Kidney (tissue), 13 donors: ENCODE measurements at regions not wholly inside any gene's neighbourhood (a gene's known extent, or its start where the extent isn't known, plus 50 kb on each side); places are given as distances from the start of the nearest gene placed in this dataset.

Experiments
- DNase-seq, 5 donors: peaks; one replicate each; pipeline ENCODE4 v3.0.0-alpha.2; 2013 to 2020
- FAIRE-seq: peaks from 2 replicates; lab custom pipeline; 2012; peaks lifted over from hg19 to GRCh38; lab: Jason Lieb, UNC
- H3K27ac ChIP-seq, 2 donors: one replicate each; pipeline ENCODE4 v1.7.0; 2013; ENCODE audit warnings: low read depth in 2 of 2, low read length in 2 of 2, inconsistent platforms in 1 of 2
- H3K27me3 ChIP-seq: one replicate; pipeline ENCODE4 v1.7.1; 2013; ENCODE audit warnings: low read length, inconsistent platforms; ENCODE audit not compliant: control insufficient read depth, insufficient read depth
- H3K36me3 ChIP-seq, 3 donors: one replicate each; pipeline versions ENCODE4 v1.7.0 to v1.7.1; 2013; ENCODE audit warnings: low read length in 3 of 3, control low read depth in 1 of 3, inconsistent platforms in 1 of 3; ENCODE audit not compliant: insufficient read depth in 3 of 3, control insufficient read depth in 2 of 3
- H3K4me1 ChIP-seq, 3 donors: one replicate each; pipeline versions ENCODE4 v1.7.0 to v1.7.1; 2013; ENCODE audit warnings: low read length in 3 of 3, inconsistent platforms in 1 of 3, low read depth in 1 of 3; ENCODE audit not compliant: control insufficient read depth in 2 of 3, insufficient read depth in 2 of 3
- H3K4me3 ChIP-seq, 3 donors: one replicate each; pipeline versions ENCODE4 v1.7.0 to v1.8.1; 2013; ENCODE audit warnings: low read length in 3 of 3, control low read depth in 1 of 3, inconsistent platforms in 1 of 3
- H3K9ac ChIP-seq, 3 donors: one replicate each; pipeline versions ENCODE4 v1.7.0 to v1.7.1; 2013; ENCODE audit warnings: low read length in 3 of 3, control low read depth in 1 of 3, inconsistent platforms in 1 of 3
- H3K9me3 ChIP-seq, 3 donors: one replicate each; pipeline versions ENCODE4 v1.7.0 to v1.7.1; 2013; ENCODE audit warnings: low read length in 3 of 3, control low read depth in 1 of 3, inconsistent platforms in 1 of 3; ENCODE audit not compliant: control insufficient read depth in 2 of 3, insufficient read depth in 1 of 3
- intact Hi-C: fragments of 100-400 bp; cut with DNase I; formaldehyde crosslinking; loops from one replicate; pipeline ENCODE4 v1.11.1; 2022
- TF ChIP-seq, protein P1 (sequence below): IDR thresholded peaks from 3 replicates; pipeline ENCODE4 v1.5.1; 2012; ENCODE audit warnings: mild to moderate bottlenecking, moderate library complexity, borderline replicate concordance; ENCODE audit not compliant: insufficient read depth; ENCODE audit errors: extremely low read depth
- donor health status: control.
- donor health status: control.
- donor health status: control.
- donor health status: control.
- donor health status: control.
- donor health status: DM: yes; HTN: yes; CAD: no.
- donor health status: Normal renal cell carcinoma (clear cell type).

DNA sequence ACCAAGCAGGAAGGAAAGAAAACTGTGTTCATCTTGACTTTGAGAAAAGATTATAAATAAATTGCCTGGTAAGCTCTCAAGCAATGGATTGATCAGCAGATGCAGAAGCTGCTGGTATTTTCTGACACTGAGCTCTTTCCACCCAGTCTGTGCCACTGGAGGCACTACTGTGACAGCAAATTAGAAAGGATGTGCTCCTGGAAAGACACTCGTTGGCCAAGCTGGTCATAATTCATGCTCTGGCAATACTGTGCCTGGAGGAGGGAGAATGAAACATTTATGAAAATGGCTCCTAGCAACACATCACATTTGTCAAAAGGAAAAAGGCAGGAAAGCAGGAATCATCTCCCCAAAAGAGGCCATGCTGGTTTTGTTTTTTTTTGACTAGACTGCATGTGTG, 84.2 kb downstream of the CAVIN4 start:
- no peak overlapping the region for H3K9ac ChIP-seq
- no peak overlapping the region for H3K4me3 ChIP-seq
- TF ChIP-seq, protein P1, sequence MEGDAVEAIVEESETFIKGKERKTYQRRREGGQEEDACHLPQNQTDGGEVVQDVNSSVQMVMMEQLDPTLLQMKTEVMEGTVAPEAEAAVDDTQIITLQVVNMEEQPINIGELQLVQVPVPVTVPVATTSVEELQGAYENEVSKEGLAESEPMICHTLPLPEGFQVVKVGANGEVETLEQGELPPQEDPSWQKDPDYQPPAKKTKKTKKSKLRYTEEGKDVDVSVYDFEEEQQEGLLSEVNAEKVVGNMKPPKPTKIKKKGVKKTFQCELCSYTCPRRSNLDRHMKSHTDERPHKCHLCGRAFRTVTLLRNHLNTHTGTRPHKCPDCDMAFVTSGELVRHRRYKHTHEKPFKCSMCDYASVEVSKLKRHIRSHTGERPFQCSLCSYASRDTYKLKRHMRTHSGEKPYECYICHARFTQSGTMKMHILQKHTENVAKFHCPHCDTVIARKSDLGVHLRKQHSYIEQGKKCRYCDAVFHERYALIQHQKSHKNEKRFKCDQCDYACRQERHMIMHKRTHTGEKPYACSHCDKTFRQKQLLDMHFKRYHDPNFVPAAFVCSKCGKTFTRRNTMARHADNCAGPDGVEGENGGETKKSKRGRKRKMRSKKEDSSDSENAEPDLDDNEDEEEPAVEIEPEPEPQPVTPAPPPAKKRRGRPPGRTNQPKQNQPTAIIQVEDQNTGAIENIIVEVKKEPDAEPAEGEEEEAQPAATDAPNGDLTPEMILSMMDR: no peak
- no peak overlapping the region for H3K27ac ChIP-seq
- no peak for DNase-seq
- H3K36me3 ChIP-seq: no peaks in the 10 kb centered on the region
- H3K9me3 ChIP-seq: no peaks in the 10 kb centered on the region
- FAIRE-seq: no peak
- intact Hi-C loops: no loop called here
- no peaks in the 10 kb centered on the region for H3K4me1 ChIP-seq
- H3K27me3 ChIP-seq: no peaks in the 10 kb centered on the region

DNA sequence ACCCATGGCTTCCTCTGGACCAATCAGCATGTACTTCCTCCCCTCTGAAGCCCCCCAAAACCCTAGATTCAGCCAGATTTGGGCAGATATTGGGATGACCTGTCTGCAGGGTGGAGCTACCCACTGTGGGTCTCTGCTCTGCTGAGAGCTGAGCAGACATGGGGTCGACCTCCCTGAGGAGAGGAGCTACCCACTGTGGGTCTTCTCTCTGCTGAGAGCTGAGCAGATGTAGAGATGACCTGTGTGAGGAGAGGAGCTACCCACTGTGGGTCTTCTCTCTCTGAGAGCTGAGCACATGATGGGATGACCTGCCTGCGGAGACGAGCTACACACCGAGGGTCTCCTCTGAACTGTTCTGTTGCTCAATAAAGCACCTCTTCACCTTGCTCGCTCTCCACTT, 89.6 kb downstream of the CAVIN4 start:
- Histone ChIP-seq H3K36me3 (no peaks in the 10 kb centered on the region), H3K9me3 (no peaks in the 10 kb centered on the region), H3K27ac (no peak overlapping the region), H3K27me3 (no peaks in the 10 kb centered on the region), H3K4me3 (no peak overlapping the region), H3K9ac (no peak overlapping the region), H3K4me1 (no peaks in the 10 kb centered on the region)
- intact Hi-C loops: no loop called here
- TF ChIP-seq, protein P1: no peak
- no peak for DNase-seq
- FAIRE-seq: no peak

DNA sequence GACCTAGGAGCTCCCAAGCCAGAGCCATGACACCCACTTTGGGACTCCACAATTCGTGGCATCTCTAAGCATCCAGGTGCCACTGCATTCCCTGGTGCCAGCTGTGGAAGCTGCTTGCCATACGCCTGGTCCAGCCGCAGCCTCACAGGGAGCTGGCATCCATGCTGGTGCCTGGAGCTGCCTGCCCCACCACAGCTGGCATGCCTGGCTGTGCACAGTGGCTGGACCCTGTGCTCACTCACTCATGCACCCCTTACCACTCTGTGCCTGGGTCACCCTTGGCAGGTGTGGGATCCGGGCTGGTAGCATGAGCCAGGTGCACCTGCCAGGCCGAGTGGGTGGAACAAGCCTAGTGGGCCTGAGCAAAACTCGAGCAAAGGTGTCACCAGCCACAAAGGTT, 90.1 kb downstream of the CAVIN4 start:
- intact Hi-C loops: no loop called here
- FAIRE-seq: no peak

DNA sequence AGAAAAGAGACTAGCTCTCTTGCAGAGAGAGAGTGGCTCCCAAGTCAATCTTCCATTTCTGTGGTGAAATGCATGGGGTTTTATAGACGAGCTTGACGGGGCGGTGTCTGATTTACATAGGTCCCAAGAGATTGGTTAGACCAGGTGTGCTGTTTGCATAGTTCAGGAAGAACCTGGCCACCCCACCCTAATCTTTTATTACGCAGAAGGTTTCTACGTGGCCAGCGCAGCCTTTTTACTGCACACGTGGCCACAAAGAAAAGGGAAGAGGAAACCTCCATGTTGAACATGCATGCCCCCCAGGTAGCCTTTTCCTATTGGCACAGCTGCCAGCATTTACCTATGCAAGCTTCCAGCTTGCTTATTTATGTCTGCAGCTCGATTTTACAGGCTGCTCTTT, 92.1 kb downstream of the CAVIN4 start:
- H3K9ac ChIP-seq: no peak overlapping the region
- H3K27me3 ChIP-seq: no peaks in the 10 kb centered on the region
- no peaks in the 10 kb centered on the region for H3K9me3 ChIP-seq
- H3K27ac ChIP-seq: no peak overlapping the region
- TF ChIP-seq, protein P1: no peak
- intact Hi-C loops: no loop called here
- H3K4me3 ChIP-seq: no peak overlapping the region
- H3K36me3 ChIP-seq: no peaks in the 10 kb centered on the region
- H3K4me1 ChIP-seq: no peaks in the 10 kb centered on the region
- DNase-seq (no peak), FAIRE-seq (no peak)

More for the DNA sequence above, 90.1 kb downstream of the CAVIN4 start:
- Histone ChIP-seq H3K4me3 (no peak overlapping the region), H3K9me3 (no peaks in the 10 kb centered on the region), H3K9ac (no peak overlapping the region), H3K27me3 (no peaks in the 10 kb centered on the region), H3K4me1 (no peaks in the 10 kb centered on the region), H3K27ac (no peak overlapping the region), H3K36me3 (no peaks in the 10 kb centered on the region)
- TF ChIP-seq, protein P1: no peak
- DNase-seq: no peak
